Uterus (tissue), 3 donors: ENCODE measurements at regions not wholly inside any gene's neighbourhood (a gene's known extent, or its start where the extent isn't known, plus 50 kb on each side); places are given as distances from the start of the nearest gene placed in this dataset.

ENCODE experiments used
- DNase-seq, 2 donors: peaks; one replicate each; pipeline ENCODE4 v3.0.0-alpha.2; 2019 to 2020
- H3K27ac ChIP-seq, 2 donors: fragments of 200-600 bp; sonication (generic); 1 replicate in 1 of 2; 2 replicates in 1 of 2; pipeline ENCODE4 v1.5.1; 2016 to 2018
- H3K27me3 ChIP-seq, 2 donors: fragments of 200-600 bp; sonication (generic); one replicate each; pipeline ENCODE4 v1.5.1; 2018 to 2019; ENCODE audit warnings: control low read depth in 1 of 2
- H3K36me3 ChIP-seq, 2 donors: fragments of 200-600 bp; sonication (generic); one replicate each; pipeline ENCODE4 v1.5.1; 2019; ENCODE audit warnings: control low read depth in 1 of 2
- H3K4me1 ChIP-seq, 2 donors: fragments of 200-600 bp; sonication (generic); one replicate each; pipeline ENCODE4 v1.5.1; 2018 to 2019; ENCODE audit warnings: control low read depth in 1 of 2
- H3K4me3 ChIP-seq, 2 donors: fragments of 200-600 bp; sonication (generic); 1 replicate in 1 of 2; 2 replicates in 1 of 2; pipeline ENCODE4 v1.5.1; 2018 to 2019; ENCODE audit warnings: mild to moderate bottlenecking in 1 of 2
- H3K9me3 ChIP-seq, 2 donors: fragments of 200-600 bp; sonication (generic); one replicate each; pipeline ENCODE4 v1.5.1; 2019; ENCODE audit warnings: control low read depth in 1 of 2
- POLR2A ChIP-seq, 2 donors: fragments of 450-650 bp; IDR thresholded peaks; one replicate each; pipeline ENCODE4 v1.6.1; 2016; ENCODE audit warnings: antibody characterized with exemption in 2 of 2, mild to moderate bottlenecking in 1 of 2, moderate library complexity in 1 of 2
- intact Hi-C: fragments of 100-400 bp; cut with DNase I; formaldehyde crosslinking; loops from one replicate; pipeline ENCODE4 v1.15.1; 2023; ENCODE audit warnings: low total_unique reads
- TF ChIP-seq, protein P1 (sequence below), 4 experiments: fragments of 200-600 bp in 2 of 4; fragments of 450-650 bp in 2 of 4; sonication (generic) in 2 of 4; IDR thresholded peaks; one replicate each; pipeline ENCODE4 v1.5.1; 2016 to 2019; ENCODE audit warnings: antibody characterized with exemption in 4 of 4, mild to moderate bottlenecking in 2 of 4, moderate library complexity in 1 of 4
- donor health status: DM: yes; HTN: yes; CAD: no.

DNA sequence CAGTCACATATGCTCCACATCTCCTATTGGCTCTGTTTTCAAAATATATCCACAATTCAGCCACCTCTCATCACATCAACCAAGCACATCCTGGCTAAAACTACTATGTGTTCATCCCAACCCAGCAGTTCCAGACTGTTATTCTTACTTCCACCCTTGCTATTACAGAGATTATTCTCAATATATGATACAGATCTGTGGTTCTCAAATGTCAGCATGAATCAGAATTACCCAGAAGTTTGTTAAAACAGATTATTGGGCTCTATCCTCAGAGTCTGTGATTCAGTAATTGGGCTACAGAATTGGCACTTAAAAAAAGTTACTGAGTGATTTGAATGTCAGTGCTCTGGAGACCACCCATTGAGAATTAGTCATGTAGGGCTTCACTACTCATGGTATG lies 78.8 kb upstream of the IZUMO3 start:
- H3K4me3 ChIP-seq: no peak overlapping the region
- intact Hi-C loops: no loop called here
- H3K4me1 ChIP-seq: no peaks in the 10 kb centered on the region
- no peak overlapping the region for H3K27ac ChIP-seq
- no peak for DNase-seq
- H3K27me3 ChIP-seq: no peaks in the 10 kb centered on the region
- TF ChIP-seq, protein P1, sequence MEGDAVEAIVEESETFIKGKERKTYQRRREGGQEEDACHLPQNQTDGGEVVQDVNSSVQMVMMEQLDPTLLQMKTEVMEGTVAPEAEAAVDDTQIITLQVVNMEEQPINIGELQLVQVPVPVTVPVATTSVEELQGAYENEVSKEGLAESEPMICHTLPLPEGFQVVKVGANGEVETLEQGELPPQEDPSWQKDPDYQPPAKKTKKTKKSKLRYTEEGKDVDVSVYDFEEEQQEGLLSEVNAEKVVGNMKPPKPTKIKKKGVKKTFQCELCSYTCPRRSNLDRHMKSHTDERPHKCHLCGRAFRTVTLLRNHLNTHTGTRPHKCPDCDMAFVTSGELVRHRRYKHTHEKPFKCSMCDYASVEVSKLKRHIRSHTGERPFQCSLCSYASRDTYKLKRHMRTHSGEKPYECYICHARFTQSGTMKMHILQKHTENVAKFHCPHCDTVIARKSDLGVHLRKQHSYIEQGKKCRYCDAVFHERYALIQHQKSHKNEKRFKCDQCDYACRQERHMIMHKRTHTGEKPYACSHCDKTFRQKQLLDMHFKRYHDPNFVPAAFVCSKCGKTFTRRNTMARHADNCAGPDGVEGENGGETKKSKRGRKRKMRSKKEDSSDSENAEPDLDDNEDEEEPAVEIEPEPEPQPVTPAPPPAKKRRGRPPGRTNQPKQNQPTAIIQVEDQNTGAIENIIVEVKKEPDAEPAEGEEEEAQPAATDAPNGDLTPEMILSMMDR (IDR thresholded peaks at IDR 0.05): no peak
- no peak for TF ChIP-seq POLR2A (IDR thresholded peaks at IDR 0.05)
- H3K9me3 ChIP-seq: no peaks in the 10 kb centered on the region
- no peaks in the 10 kb centered on the region for H3K36me3 ChIP-seq

DNA sequence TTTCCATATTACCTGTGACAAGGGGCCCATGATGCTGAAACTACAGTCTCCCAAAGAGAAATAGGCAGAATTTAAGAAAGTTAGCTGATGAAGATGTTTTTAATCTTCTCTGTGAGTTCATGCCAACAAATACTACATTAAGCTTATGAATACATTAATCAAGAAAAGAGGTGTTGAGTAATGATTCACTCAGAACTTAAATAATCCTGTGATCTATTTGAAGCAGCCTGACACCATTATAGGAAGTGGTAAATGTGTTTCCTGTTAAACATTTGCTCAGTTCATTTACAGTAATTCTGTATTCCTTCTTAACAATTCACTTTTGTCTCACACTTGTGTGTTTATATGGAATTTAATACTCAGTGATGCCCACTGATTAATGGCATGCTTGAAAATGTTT lies 75.0 kb upstream of the IZUMO3 start:
- no peaks in the 10 kb centered on the region for H3K4me1 ChIP-seq
- intact Hi-C loops: no loop called here
- no peak overlapping the region for H3K4me3 ChIP-seq
- no peak for DNase-seq
- H3K9me3 ChIP-seq: no peaks in the 10 kb centered on the region
- TF ChIP-seq POLR2A (IDR thresholded peaks at IDR 0.05): no peak
- TF ChIP-seq, protein P1 (IDR thresholded peaks at IDR 0.05): no peak
- no peak overlapping the region for H3K27ac ChIP-seq
- H3K36me3 ChIP-seq: no peaks in the 10 kb centered on the region
- no peaks in the 10 kb centered on the region for H3K27me3 ChIP-seq

DNA sequence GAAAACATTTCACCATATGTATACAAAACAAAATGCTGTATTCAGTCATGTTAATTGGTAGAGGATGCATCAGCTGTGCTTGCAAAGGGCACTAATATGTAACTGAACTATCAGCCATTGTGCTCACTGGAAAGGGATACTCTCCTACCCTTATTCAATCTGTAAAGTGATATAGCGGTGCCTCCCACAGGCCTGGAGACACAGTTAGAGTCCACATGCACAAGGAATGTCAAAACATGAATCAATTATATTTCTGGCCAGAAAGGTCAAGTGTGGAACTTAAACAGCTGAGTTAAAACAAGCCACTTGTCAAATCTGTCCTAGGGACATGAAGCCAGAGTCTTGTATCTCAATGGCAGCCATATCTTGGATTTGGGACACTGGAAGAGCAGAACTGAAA lies 71.2 kb upstream of the IZUMO3 start:
- Histone ChIP-seq H3K4me1 (no peaks in the 10 kb centered on the region), H3K27ac (no peak overlapping the region), H3K36me3 (no peaks in the 10 kb centered on the region), H3K4me3 (no peak overlapping the region), H3K9me3 (no peaks in the 10 kb centered on the region), H3K27me3 (no peaks in the 10 kb centered on the region)
- intact Hi-C loops: no loop called here
- TF ChIP-seq, protein P1 (IDR thresholded peaks at IDR 0.05): no peak
- no peak for TF ChIP-seq POLR2A (IDR thresholded peaks at IDR 0.05)
- no peak for DNase-seq

DNA sequence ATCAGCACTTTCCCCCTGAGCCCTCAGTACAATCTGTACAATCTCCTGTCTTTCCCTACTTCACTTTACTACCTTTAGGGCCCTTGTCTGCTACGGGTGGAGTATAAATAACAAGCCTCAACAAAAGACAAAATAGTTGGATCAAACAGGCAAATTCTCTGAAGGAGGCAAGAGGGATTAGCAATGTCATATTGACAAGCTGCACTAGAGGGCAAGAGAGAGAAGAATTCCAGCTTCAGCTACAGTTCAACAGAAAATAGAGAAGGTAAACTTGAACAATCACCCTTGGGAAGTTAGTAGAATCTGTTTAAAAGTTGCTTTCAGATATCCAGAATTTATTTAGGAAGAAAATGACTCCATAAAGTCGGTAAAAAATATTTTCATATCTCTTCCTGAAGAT lies 68.4 kb upstream of the IZUMO3 start:
- Histone ChIP-seq H3K27me3 (no peaks in the 10 kb centered on the region), H3K27ac (no peak overlapping the region), H3K9me3 (no peaks in the 10 kb centered on the region), H3K4me3 (no peak overlapping the region), H3K4me1 (no peaks in the 10 kb centered on the region), H3K36me3 (no peaks in the 10 kb centered on the region)
- no peak for DNase-seq
- no peak for TF ChIP-seq POLR2A (IDR thresholded peaks at IDR 0.05)
- TF ChIP-seq, protein P1 (IDR thresholded peaks at IDR 0.05): no peak
- intact Hi-C loops: no loop called here

DNA sequence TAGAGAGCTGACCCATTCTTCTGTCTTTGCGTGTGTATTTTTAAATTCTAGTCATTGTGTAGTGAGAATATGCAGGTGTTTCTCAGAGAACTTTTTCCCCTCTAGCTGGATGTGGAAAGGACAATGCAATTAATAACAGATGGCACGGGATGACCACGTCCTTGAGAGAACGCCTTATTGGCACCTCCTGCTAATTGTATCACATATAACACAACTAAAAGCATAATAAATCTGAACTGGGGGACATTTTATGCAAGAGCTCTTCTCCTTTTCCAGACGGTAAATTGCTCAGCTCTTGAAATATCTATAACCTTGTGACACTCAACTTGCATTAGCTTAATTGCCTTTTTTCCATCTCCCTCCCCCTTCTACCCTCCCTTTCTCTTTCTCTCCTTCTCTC lies 62.9 kb upstream of the IZUMO3 start:
- no peak overlapping the region for H3K4me3 ChIP-seq
- no peak for TF ChIP-seq POLR2A (IDR thresholded peaks at IDR 0.05)
- TF ChIP-seq, protein P1 (IDR thresholded peaks at IDR 0.05): no peak
- H3K9me3 ChIP-seq: no peaks in the 10 kb centered on the region
- no peak overlapping the region for H3K27ac ChIP-seq
- intact Hi-C loops: no loop called here
- H3K4me1 ChIP-seq: no peaks in the 10 kb centered on the region
- no peaks in the 10 kb centered on the region for H3K36me3 ChIP-seq
- DNase-seq: no peak
- H3K27me3 ChIP-seq: no peaks in the 10 kb centered on the region
